OCI-LY3 (cell line): ENCODE measurements at regions not wholly inside any gene's neighbourhood (a gene's known extent, or its start where the extent isn't known, plus 50 kb on each side); places are given as distances from the start of the nearest gene placed in this dataset.

Source experiments
- CTCF ChIP-seq: fragments of 200-600, 300-600 bp; sonication (generic); IDR thresholded peaks from 2 replicates; pipeline ENCODE4 v1.5.1; 2014; ENCODE audit warnings: antibody characterized with exemption, low read length, low read depth
- EZH2phosphoT487 ChIP-seq: fragments of 200-600 bp; shearing (Covaris generic); IDR thresholded peaks from 2 replicates; pipeline ENCODE4 v1.6.1; 2018; ENCODE audit warnings: antibody characterized with exemption, mixed run types, low read depth

GRCh38 chr16:72241008-72241407, 69.1 kb upstream of the PMFBP1 start:
- TF ChIP-seq CTCF (no peak), EZH2phosphoT487 (no peak)
